GM10266 (cell line): ENCODE measurements at regions not wholly inside any gene's neighbourhood (a gene's known extent, or its start where the extent isn't known, plus 50 kb on each side); places are given as distances from the start of the nearest gene placed in this dataset.

ENCODE experiments used
- DNase-seq: peaks from one replicate; pipeline ENCODE4 v3.0.0; 2012; ENCODE audit errors: extremely low spot score
- CTCF ChIP-seq: IDR thresholded peaks from 2 replicates; pipeline ENCODE4 v1.5.1; 2012; ENCODE audit warnings: mild to moderate bottlenecking, low read depth; ENCODE audit not compliant: control insufficient read depth, insufficient read depth; ENCODE audit errors: missing control alignments

- DNase-seq = no peak
- TF ChIP-seq CTCF = no peak
These were observed 1137.4 kb downstream of the TBC1D22A start for GRCh38 chr22:47899894-47900293.

GRCh38 chr22:47898946-47899345 is 1136.5 kb downstream of the TBC1D22A start:
- DNase-seq = no peak
- TF ChIP-seq CTCF = no peak

- no peak for TF ChIP-seq CTCF
These were observed 1129.2 kb downstream of the TBC1D22A start for GRCh38 chr22:47891609-47892008.

GRCh38 chr22:47888817-47889216 is 1126.4 kb downstream of the TBC1D22A start:
- no peak for TF ChIP-seq CTCF
- DNase-seq = no peak

More at GRCh38 chr22:47891609-47892008, 1129.2 kb downstream of the TBC1D22A start:
- DNase-seq = no peak

GRCh38 chr22:47884775-47885174 is 1122.3 kb downstream of the TBC1D22A start:
- no peak for DNase-seq
- TF ChIP-seq CTCF = no peak

GRCh38 chr22:47884200-47884599 is 1121.8 kb downstream of the TBC1D22A start:
- DNase-seq = no peak
- TF ChIP-seq CTCF = no peak

GRCh38 chr22:47883757-47884156 is 1121.3 kb downstream of the TBC1D22A start:
- no peak for DNase-seq
- no peak for TF ChIP-seq CTCF
